Mesenchymal stem cell (in vitro differentiated cells and primary cell): ENCODE measurements at regions not wholly inside any gene's neighbourhood (a gene's known extent, or its start where the extent isn't known, plus 50 kb on each side); places are given as distances from the start of the nearest gene placed in this dataset.
"Not testable (repeated sequence)": the region's sequence is repeated elsewhere in the genome, so short reads cannot be mapped to it uniquely, and the experiment has no call there.

Source experiments
- DNase-seq: peaks from one replicate; pipeline ENCODE4 v3.0.0-alpha.2; 2013
- H2AFZ ChIP-seq: one replicate; pipeline ENCODE4 v1.6.1; 2013; ENCODE audit warnings: low read depth, mild to moderate bottlenecking, control low read depth, inconsistent platforms, low read length, moderate library complexity
- H2AK5ac ChIP-seq: 2 replicates; pipeline ENCODE4 v1.6.1; 2013; ENCODE audit warnings: low read length, moderate library complexity, mild to moderate bottlenecking, inconsistent platforms; ENCODE audit not compliant: severe bottlenecking
- H2BK120ac ChIP-seq: one replicate; pipeline ENCODE4 v1.6.1; 2013; ENCODE audit warnings: low read depth, mild to moderate bottlenecking, inconsistent platforms, low read length, moderate library complexity
- H2BK12ac ChIP-seq, 2 experiments: one replicate each; pipeline ENCODE4 v1.6.1; 2013; ENCODE audit warnings: inconsistent platforms in 2 of 2, low read length in 2 of 2, mild to moderate bottlenecking in 2 of 2, moderate library complexity in 2 of 2, control low read depth in 1 of 2
- H2BK15ac ChIP-seq: one replicate; pipeline ENCODE4 v1.6.1; 2013; ENCODE audit warnings: mild to moderate bottlenecking, low read depth, inconsistent platforms; ENCODE audit not compliant: poor library complexity, severe bottlenecking
- H2BK5ac ChIP-seq: 2 replicates; pipeline ENCODE4 v1.6.1; 2013; ENCODE audit warnings: low read depth, mild to moderate bottlenecking, low read length, control low read depth, inconsistent platforms; ENCODE audit not compliant: poor library complexity, severe bottlenecking
- H3K14ac ChIP-seq, 2 experiments: one replicate each; pipeline ENCODE4 v1.6.1; 2013; ENCODE audit warnings: inconsistent platforms in 2 of 2, low read length in 2 of 2, control low read depth in 1 of 2, mild to moderate bottlenecking in 1 of 2, moderate library complexity in 1 of 2
- H3K18ac ChIP-seq, 2 experiments: one replicate each; pipeline ENCODE4 v1.6.1; 2013; ENCODE audit warnings: inconsistent platforms in 2 of 2, low read length in 2 of 2, control low read depth in 1 of 2, low read depth in 1 of 2, mild to moderate bottlenecking in 1 of 2
- H3K23ac ChIP-seq, 2 experiments: one replicate each; pipeline ENCODE4 v1.6.1; 2013; ENCODE audit warnings: inconsistent platforms in 2 of 2, low read length in 2 of 2, mild to moderate bottlenecking in 2 of 2, moderate library complexity in 2 of 2, control low read depth in 1 of 2
- H3K27ac ChIP-seq: 2 replicates; pipeline ENCODE4 v1.5.1; 2013; ENCODE audit warnings: mild to moderate bottlenecking, moderate library complexity, low read length, control low read depth, inconsistent platforms; ENCODE audit not compliant: poor library complexity, severe bottlenecking
- H3K27me3 ChIP-seq, 2 experiments: 2 replicates each; pipeline versions ENCODE4 v1.6.1 to v1.7.0; 2013; ENCODE audit warnings: low read length in 2 of 2, mild to moderate bottlenecking in 2 of 2, moderate library complexity in 2 of 2, control low read depth in 1 of 2, inconsistent platforms in 1 of 2; ENCODE audit not compliant: control insufficient read depth in 1 of 2, insufficient read depth in 1 of 2
- H3K36me3 ChIP-seq, 2 experiments: 2 replicates each; pipeline versions ENCODE4 v1.6.1 to v1.7.0; 2013; ENCODE audit warnings: low read length in 2 of 2, control low read depth in 1 of 2, inconsistent platforms in 1 of 2, low read depth in 1 of 2, mild to moderate bottlenecking in 1 of 2; ENCODE audit not compliant: insufficient read depth in 2 of 2, control insufficient read depth in 1 of 2
- H3K4ac ChIP-seq, 2 experiments: one replicate each; pipeline ENCODE4 v1.6.1; 2013; ENCODE audit warnings: inconsistent platforms in 2 of 2, low read length in 2 of 2, mild to moderate bottlenecking in 2 of 2, moderate library complexity in 2 of 2, control low read depth in 1 of 2, low read depth in 1 of 2
- H3K4me1 ChIP-seq: 2 replicates; pipeline ENCODE4 v1.6.1; 2013; ENCODE audit warnings: low read depth, low read length, control low read depth; ENCODE audit not compliant: control insufficient read depth, insufficient read depth
- H3K4me2 ChIP-seq: 2 replicates; pipeline ENCODE4 v1.6.1; 2013; ENCODE audit warnings: low read length, mild to moderate bottlenecking, inconsistent platforms; ENCODE audit not compliant: poor library complexity, severe bottlenecking
- H3K4me3 ChIP-seq, 2 experiments: 2 replicates each; pipeline versions ENCODE4 v1.5.1 to v1.7.0; 2013; ENCODE audit warnings: low read length in 2 of 2, mild to moderate bottlenecking in 2 of 2, control low read depth in 1 of 2, low read depth in 1 of 2; ENCODE audit not compliant: insufficient read depth in 1 of 2
- H3K79me1 ChIP-seq: replicated peaks from 2 replicates; pipeline ENCODE4 v1.6.1; 2013; ENCODE audit warnings: mild to moderate bottlenecking, control low read depth, low read length, inconsistent platforms; ENCODE audit not compliant: poor library complexity, severe bottlenecking
- H3K9ac ChIP-seq: 2 replicates; pipeline ENCODE4 v1.7.0; 2013; ENCODE audit warnings: mild to moderate bottlenecking, low read length, moderate library complexity
- H3K9me3 ChIP-seq: 2 replicates; pipeline ENCODE4 v1.7.0; 2013; ENCODE audit warnings: mild to moderate bottlenecking, low read length; ENCODE audit not compliant: control insufficient read depth
- H4K8ac ChIP-seq: one replicate; pipeline ENCODE4 v1.6.1; 2013; ENCODE audit warnings: inconsistent platforms, mild to moderate bottlenecking, low read length, moderate library complexity
- H4K91ac ChIP-seq: one replicate; pipeline ENCODE4 v1.6.1; 2013; ENCODE audit warnings: mild to moderate bottlenecking, low read length, inconsistent platforms
- WGBS: methylation state at CpG from one replicate; pipeline ENCODE4 v1.1.7; 2013; ENCODE audit warnings: mixed read lengths; 5-methylcytosine and 5-hydroxymethylcytosine counted together

DNA sequence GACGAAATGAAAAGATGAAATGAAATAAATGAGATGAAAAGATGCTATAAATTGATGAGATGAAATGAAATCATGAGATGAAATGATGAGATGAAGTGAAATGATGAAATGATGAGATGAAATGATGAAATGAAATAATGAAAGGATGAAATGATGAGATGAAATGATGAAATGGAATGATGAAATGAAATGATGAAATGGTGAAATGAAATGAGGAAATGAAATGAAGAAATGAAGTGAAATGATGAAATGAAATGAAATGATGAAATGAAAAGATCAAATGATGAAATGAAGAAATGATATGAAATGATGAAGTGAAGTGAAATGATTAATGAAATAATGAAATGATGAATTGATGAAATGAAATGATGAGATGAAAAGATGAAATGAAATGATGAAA, 138.5 kb upstream of the ERV3-1 start:
- not testable (repeated sequence) for H2BK120ac ChIP-seq, H3K27ac ChIP-seq, H3K9me3 ChIP-seq, DNase-seq, H3K79me1 ChIP-seq, H3K9ac ChIP-seq, H3K4me1 ChIP-seq, H4K91ac ChIP-seq, H3K4me3 ChIP-seq, H2AK5ac ChIP-seq, H3K14ac ChIP-seq, H3K36me3 ChIP-seq, H2AFZ ChIP-seq, H3K4ac ChIP-seq, H2BK12ac ChIP-seq, H2BK15ac ChIP-seq, H4K8ac ChIP-seq, H3K23ac ChIP-seq, H3K4me2 ChIP-seq, H3K27me3 ChIP-seq, H3K18ac ChIP-seq, H2BK5ac ChIP-seq
- WGBS: 59% methylated on average over 1 of the region's 1 CpG

DNA sequence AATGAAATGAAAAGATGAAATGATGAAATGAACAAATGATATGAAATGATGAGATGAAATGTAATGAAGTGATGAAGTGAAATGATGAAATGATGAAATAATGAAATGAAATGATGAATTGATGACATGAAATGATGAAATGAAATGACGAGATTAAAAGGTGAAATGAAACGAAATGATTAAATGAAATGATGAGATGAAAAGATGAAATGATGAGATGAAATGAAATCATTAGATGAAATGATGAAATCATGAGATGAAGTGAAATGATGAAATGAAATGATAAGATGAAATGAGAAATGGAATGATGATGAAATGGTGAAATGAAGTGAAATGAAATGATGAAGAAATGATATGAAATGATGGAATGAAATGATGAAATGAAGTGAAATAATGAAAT, 138.1 kb upstream of the ERV3-1 start:
- H2BK120ac ChIP-seq, H3K9me3 ChIP-seq, H3K14ac ChIP-seq, H3K79me1 ChIP-seq, H3K36me3 ChIP-seq, H3K4me1 ChIP-seq, H2BK12ac ChIP-seq, H3K4ac ChIP-seq, H3K18ac ChIP-seq, H3K27me3 ChIP-seq, H2BK5ac ChIP-seq, H3K27ac ChIP-seq, H3K23ac ChIP-seq, H2BK15ac ChIP-seq, H3K4me2 ChIP-seq, H2AK5ac ChIP-seq, H4K8ac ChIP-seq, H2AFZ ChIP-seq, H4K91ac ChIP-seq, DNase-seq, H3K9ac ChIP-seq, H3K4me3 ChIP-seq: not testable (repeated sequence)
- WGBS: 80% methylated on average over 2 of the region's 2 CpGs

DNA sequence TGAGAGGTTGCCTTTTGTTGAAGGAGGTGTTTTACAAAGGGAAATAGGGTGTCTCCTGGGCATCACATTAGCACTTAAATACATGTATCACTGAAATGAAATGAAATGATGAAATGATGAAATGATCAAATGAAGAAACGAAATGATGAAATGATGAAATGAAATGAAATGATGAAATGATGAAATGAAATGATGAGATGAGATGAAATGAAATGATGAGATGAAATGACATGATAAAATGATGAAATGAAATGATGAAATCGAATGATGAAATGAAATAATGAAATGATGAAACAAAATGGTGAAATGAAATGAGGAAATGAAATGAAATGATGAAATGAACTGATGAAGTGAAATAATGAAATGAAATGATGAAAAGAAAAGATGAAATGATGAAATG, 137.6 kb upstream of the ERV3-1 start:
- not testable (repeated sequence) for H3K79me1 ChIP-seq, H3K4ac ChIP-seq, H4K91ac ChIP-seq, H3K9me3 ChIP-seq, H4K8ac ChIP-seq, H3K4me1 ChIP-seq, H3K23ac ChIP-seq, H3K9ac ChIP-seq, H3K4me2 ChIP-seq, H3K27ac ChIP-seq, DNase-seq, H3K36me3 ChIP-seq, H3K18ac ChIP-seq, H2BK12ac ChIP-seq, H2AK5ac ChIP-seq, H3K4me3 ChIP-seq, H2BK120ac ChIP-seq, H3K14ac ChIP-seq, H3K27me3 ChIP-seq, H2BK15ac ChIP-seq, H2BK5ac ChIP-seq, H2AFZ ChIP-seq
- 54% methylated on average over 2 of the region's 2 CpGs for WGBS

DNA sequence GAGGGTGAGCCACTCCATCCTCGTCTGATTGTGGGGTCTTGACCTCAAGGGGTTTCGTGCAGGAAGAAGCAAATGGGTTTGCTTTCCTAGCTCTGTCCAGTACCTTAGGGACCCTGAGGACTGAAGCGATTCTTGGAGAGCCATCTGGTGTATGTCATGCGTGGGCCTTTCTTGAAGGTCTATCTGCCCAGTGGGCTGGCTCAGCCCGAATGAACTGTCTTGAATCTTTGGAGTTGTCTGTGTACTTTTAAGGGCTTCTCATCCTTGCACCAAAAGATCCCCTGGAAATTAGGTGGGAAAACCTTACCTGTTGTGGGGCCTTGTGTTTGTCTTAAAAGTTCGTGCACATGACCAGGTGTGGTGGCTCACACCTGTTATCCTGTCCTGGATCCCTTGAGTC, 135.4 kb upstream of the ERV3-1 start:
- H4K91ac ChIP-seq, H3K36me3 ChIP-seq, H3K27me3 ChIP-seq, H3K14ac ChIP-seq, H3K23ac ChIP-seq, H3K79me1 ChIP-seq, H3K27ac ChIP-seq, H3K9ac ChIP-seq, H3K4ac ChIP-seq, H3K9me3 ChIP-seq, H2AFZ ChIP-seq, H3K4me3 ChIP-seq, H2AK5ac ChIP-seq, H2BK15ac ChIP-seq, DNase-seq, H3K18ac ChIP-seq, H3K4me2 ChIP-seq, H4K8ac ChIP-seq, H2BK5ac ChIP-seq, H2BK120ac ChIP-seq, H3K4me1 ChIP-seq, H2BK12ac ChIP-seq: not testable (repeated sequence)
- WGBS: 80% methylated on average over 2 of the region's 6 CpGs
